Neural progenitor cell (in vitro differentiated cells): ENCODE measurements at regions not wholly inside any gene's neighbourhood (a gene's known extent, or its start where the extent isn't known, plus 50 kb on each side); places are given as distances from the start of the nearest gene placed in this dataset.

Source experiments
- DNase-seq: peaks from one replicate; pipeline ENCODE4 v3.0.0-alpha.2; 2016; ENCODE audit warnings: low spot score
- H2AFZ ChIP-seq: fragments of 200-600 bp; sonication (generic); replicated peaks from 2 replicates; pipeline ENCODE4 v1.6.1; 2016; ENCODE audit warnings: antibody characterized with exemption
- H3F3A ChIP-seq: fragments of 200-600 bp; sonication (generic); 2 replicates; pipeline ENCODE4 v1.6.1; 2016; ENCODE audit warnings: antibody characterized with exemption, low read depth
- H3K27ac ChIP-seq: fragments of 200-600 bp; sonication (generic); 2 replicates; pipeline ENCODE4 v1.5.1; 2016; ENCODE audit warnings: mild to moderate bottlenecking
- H3K27me3 ChIP-seq: fragments of 200-600 bp; sonication (generic); 2 replicates; pipeline ENCODE4 v1.6.1; 2016; ENCODE audit warnings: mild to moderate bottlenecking, moderate library complexity
- H3K36me3 ChIP-seq: fragments of 200-600 bp; sonication (generic); 2 replicates; pipeline ENCODE4 v1.5.1; 2016
- H3K4me1 ChIP-seq: fragments of 200-600 bp; sonication (generic); 2 replicates; pipeline ENCODE4 v1.6.1; 2016; ENCODE audit warnings: mixed run types
- H3K4me2 ChIP-seq: fragments of 200-600 bp; sonication (generic); 2 replicates; pipeline ENCODE4 v1.6.1; 2016
- H3K4me3 ChIP-seq: fragments of 200-600 bp; sonication (generic); 2 replicates; pipeline ENCODE4 v1.5.1; 2016
- H3K79me2 ChIP-seq: fragments of 200-600 bp; sonication (generic); 2 replicates; pipeline ENCODE4 v1.6.1; 2016; ENCODE audit warnings: low read depth
- H3K9ac ChIP-seq: fragments of 200-600 bp; sonication (generic); 2 replicates; pipeline ENCODE4 v1.6.1; 2016
- H3K9me3 ChIP-seq: fragments of 200-600 bp; sonication (generic); 2 replicates; pipeline ENCODE4 v1.5.1; 2016; ENCODE audit warnings: low read depth
- H4K20me1 ChIP-seq: fragments of 200-600 bp; sonication (generic); 2 replicates; pipeline ENCODE4 v1.6.1; 2016; ENCODE audit warnings: low read depth
- H3K27ac Mint-ChIP-seq: 3 replicates; pipeline ENCODE4 v1.8.0; 2021; ENCODE audit warnings: mixed read lengths
- H3K27me3 Mint-ChIP-seq: 2 replicates; pipeline ENCODE4 v1.8.0; 2022; ENCODE audit warnings: low read depth, mild to moderate bottlenecking, inconsistent platforms, moderate library complexity, mixed read lengths; ENCODE audit not compliant: insufficient read depth
- H3K36me3 Mint-ChIP-seq: 3 replicates; pipeline ENCODE4 v1.8.0; 2021; ENCODE audit warnings: mixed read lengths
- H3K4me1 Mint-ChIP-seq: 3 replicates; pipeline ENCODE4 v1.8.0; 2021; ENCODE audit warnings: mixed read lengths
- H3K4me3 Mint-ChIP-seq: 3 replicates; pipeline ENCODE4 v1.8.0; 2021; ENCODE audit warnings: mild to moderate bottlenecking, moderate library complexity, mixed read lengths
- H3K9me3 Mint-ChIP-seq: 3 replicates; pipeline ENCODE4 v1.8.0; 2020; ENCODE audit warnings: mixed read lengths
- EZH2 ChIP-seq: fragments of 200-600 bp; sonication (generic); IDR thresholded peaks from 2 replicates; pipeline ENCODE4 v1.6.1; 2017; ENCODE audit warnings: antibody characterized with exemption, mild to moderate bottlenecking, moderate library complexity
- EZH2phosphoT487 ChIP-seq: fragments of 200-600 bp; sonication (generic); IDR thresholded peaks from 2 replicates; pipeline ENCODE4 v1.6.1; 2017; ENCODE audit warnings: antibody characterized with exemption
- TF ChIP-seq, protein P1 (sequence below): fragments of 200-600 bp; sonication (generic); IDR thresholded peaks from 2 replicates; pipeline ENCODE4 v1.5.1; 2017; ENCODE audit warnings: antibody characterized with exemption, mild to moderate bottlenecking

- Histone ChIP-seq H3K9me3 (no peaks in the 10 kb centered on the region), H3K9ac (no peak overlapping the region), H3K4me1 (no peaks in the 10 kb centered on the region), H3K27me3 (no peaks in the 10 kb centered on the region), H3K4me3 (no peak overlapping the region), H3K27ac (no peak overlapping the region), H3F3A (no peaks in the 10 kb centered on the region), H3K79me2 (no peaks in the 10 kb centered on the region), H3K4me2 (no peak overlapping the region), H3K36me3 (no peaks in the 10 kb centered on the region), H2AFZ (no peak overlapping the region), H4K20me1 (no peaks in the 10 kb centered on the region)
- H3K27me3 Mint-ChIP-seq: no peaks in the 10 kb centered on the region
- H3K27ac Mint-ChIP-seq: no peak overlapping the region
- H3K4me1 Mint-ChIP-seq: no peaks in the 10 kb centered on the region
- no peak for TF ChIP-seq EZH2
- TF ChIP-seq, protein P1, sequence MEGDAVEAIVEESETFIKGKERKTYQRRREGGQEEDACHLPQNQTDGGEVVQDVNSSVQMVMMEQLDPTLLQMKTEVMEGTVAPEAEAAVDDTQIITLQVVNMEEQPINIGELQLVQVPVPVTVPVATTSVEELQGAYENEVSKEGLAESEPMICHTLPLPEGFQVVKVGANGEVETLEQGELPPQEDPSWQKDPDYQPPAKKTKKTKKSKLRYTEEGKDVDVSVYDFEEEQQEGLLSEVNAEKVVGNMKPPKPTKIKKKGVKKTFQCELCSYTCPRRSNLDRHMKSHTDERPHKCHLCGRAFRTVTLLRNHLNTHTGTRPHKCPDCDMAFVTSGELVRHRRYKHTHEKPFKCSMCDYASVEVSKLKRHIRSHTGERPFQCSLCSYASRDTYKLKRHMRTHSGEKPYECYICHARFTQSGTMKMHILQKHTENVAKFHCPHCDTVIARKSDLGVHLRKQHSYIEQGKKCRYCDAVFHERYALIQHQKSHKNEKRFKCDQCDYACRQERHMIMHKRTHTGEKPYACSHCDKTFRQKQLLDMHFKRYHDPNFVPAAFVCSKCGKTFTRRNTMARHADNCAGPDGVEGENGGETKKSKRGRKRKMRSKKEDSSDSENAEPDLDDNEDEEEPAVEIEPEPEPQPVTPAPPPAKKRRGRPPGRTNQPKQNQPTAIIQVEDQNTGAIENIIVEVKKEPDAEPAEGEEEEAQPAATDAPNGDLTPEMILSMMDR: no peak
- no peak for TF ChIP-seq EZH2phosphoT487
- no peak for DNase-seq
- no peaks in the 10 kb centered on the region for H3K36me3 Mint-ChIP-seq
- no peak overlapping the region for H3K4me3 Mint-ChIP-seq
- no peaks in the 10 kb centered on the region for H3K9me3 Mint-ChIP-seq
Observed at GRCh38 chr13:65530688-65531087, 1699.4 kb downstream of the PCDH9 start.

GRCh38 chr13:65529541-65529940 lies 1700.6 kb downstream of the PCDH9 start:
- TF ChIP-seq EZH2: no peak
- TF ChIP-seq, protein P1: no peak
- TF ChIP-seq EZH2phosphoT487: no peak
- Mint-ChIP-seq H3K4me3 (no peak overlapping the region), H3K36me3 (no peaks in the 10 kb centered on the region), H3K4me1 (no peaks in the 10 kb centered on the region), H3K27me3 (no peaks in the 10 kb centered on the region), H3K9me3 (no peaks in the 10 kb centered on the region), H3K27ac (no peak overlapping the region)
- no peaks in the 10 kb centered on the region for H4K20me1 ChIP-seq
- no peaks in the 10 kb centered on the region for H3F3A ChIP-seq
- no peaks in the 10 kb centered on the region for H3K36me3 ChIP-seq
- H3K27ac ChIP-seq: no peak overlapping the region
- no peak overlapping the region for H3K9ac ChIP-seq
- no peaks in the 10 kb centered on the region for H3K79me2 ChIP-seq
- H3K4me2 ChIP-seq: no peak overlapping the region
- H3K4me3 ChIP-seq: no peak overlapping the region
- H3K27me3 ChIP-seq: no peaks in the 10 kb centered on the region
- H2AFZ ChIP-seq: no peak overlapping the region
- no peaks in the 10 kb centered on the region for H3K9me3 ChIP-seq
- H3K4me1 ChIP-seq: no peaks in the 10 kb centered on the region
- no peak for DNase-seq

DNA sequence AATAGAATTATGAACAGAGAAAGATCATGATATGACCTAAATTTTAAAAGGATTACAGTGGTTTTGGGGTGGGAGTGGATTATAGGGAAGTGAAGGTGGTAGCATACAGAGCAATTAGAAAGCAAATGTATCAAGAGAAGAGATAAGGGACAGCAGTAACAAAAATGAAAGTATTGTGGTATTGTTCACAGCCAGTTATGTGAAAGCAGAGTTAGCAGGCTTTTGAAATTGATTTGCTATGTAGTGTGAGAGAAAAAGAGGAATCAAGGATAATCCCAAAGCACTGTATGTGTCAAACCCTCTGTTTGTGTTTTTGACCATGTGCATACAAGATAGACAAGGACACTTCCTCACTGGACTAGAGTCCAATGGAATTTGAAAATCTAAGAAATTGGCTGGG lies 1721.4 kb downstream of the PCDH9 start:
- H3K9me3 ChIP-seq: no peaks in the 10 kb centered on the region
- no peak overlapping the region for H3K4me3 ChIP-seq
- peaks cover 5% of the 10 kb centered on the region for H3K9me3 Mint-ChIP-seq
- H3K27ac ChIP-seq: no peak overlapping the region
- no peak overlapping the region for H3K4me2 ChIP-seq
- H3K36me3 ChIP-seq: no peaks in the 10 kb centered on the region
- no peak overlapping the region for H3K4me3 Mint-ChIP-seq
- no peak overlapping the region for H3K27ac Mint-ChIP-seq
- no peak for DNase-seq
- H3K4me1 Mint-ChIP-seq: no peaks in the 10 kb centered on the region
- H2AFZ ChIP-seq: no peak overlapping the region
- H4K20me1 ChIP-seq: no peaks in the 10 kb centered on the region
- H3K9ac ChIP-seq: no peak overlapping the region
- H3F3A ChIP-seq: no peaks in the 10 kb centered on the region
- TF ChIP-seq EZH2 (no peak), EZH2phosphoT487 (no peak)
- TF ChIP-seq, protein P1: no peak
- H3K27me3 Mint-ChIP-seq: no peaks in the 10 kb centered on the region
- H3K79me2 ChIP-seq: no peaks in the 10 kb centered on the region
- H3K27me3 ChIP-seq: no peaks in the 10 kb centered on the region
- no peaks in the 10 kb centered on the region for H3K36me3 Mint-ChIP-seq
- no peaks in the 10 kb centered on the region for H3K4me1 ChIP-seq

- Mint-ChIP-seq H3K27ac (no peak overlapping the region), H3K4me1 (no peaks in the 10 kb centered on the region), H3K4me3 (no peak overlapping the region), H3K36me3 (no peaks in the 10 kb centered on the region), H3K27me3 (no peaks in the 10 kb centered on the region), H3K9me3 (peaks cover 5% of the 10 kb centered on the region)
- no peak for DNase-seq
- no peaks in the 10 kb centered on the region for H3K36me3 ChIP-seq
- TF ChIP-seq EZH2phosphoT487 (no peak), EZH2 (no peak)
- TF ChIP-seq, protein P1: no peak
- no peaks in the 10 kb centered on the region for H4K20me1 ChIP-seq
- H3K4me3 ChIP-seq: no peak overlapping the region
- H3K27me3 ChIP-seq: no peaks in the 10 kb centered on the region
- H2AFZ ChIP-seq: no peak overlapping the region
- H3K27ac ChIP-seq: no peak overlapping the region
- H3F3A ChIP-seq: no peaks in the 10 kb centered on the region
- H3K9me3 ChIP-seq: no peaks in the 10 kb centered on the region
- no peaks in the 10 kb centered on the region for H3K4me1 ChIP-seq
- no peak overlapping the region for H3K9ac ChIP-seq
- no peaks in the 10 kb centered on the region for H3K79me2 ChIP-seq
- no peak overlapping the region for H3K4me2 ChIP-seq
Observed at GRCh38 chr13:65508338-65508737, 1721.8 kb downstream of the PCDH9 start.
